NCI-H1694 treated with DMSO at 0.1 percent for 48 hours (cell line): ENCODE measurements at regions not wholly inside any gene's neighbourhood (a gene's known extent, or its start where the extent isn't known, plus 50 kb on each side); places are given as distances from the start of the nearest gene placed in this dataset.

Source experiments
- DNase-seq: peaks from one replicate; lab custom pipeline; 2025; lab: John Stamatoyannopoulos, UW

DNA sequence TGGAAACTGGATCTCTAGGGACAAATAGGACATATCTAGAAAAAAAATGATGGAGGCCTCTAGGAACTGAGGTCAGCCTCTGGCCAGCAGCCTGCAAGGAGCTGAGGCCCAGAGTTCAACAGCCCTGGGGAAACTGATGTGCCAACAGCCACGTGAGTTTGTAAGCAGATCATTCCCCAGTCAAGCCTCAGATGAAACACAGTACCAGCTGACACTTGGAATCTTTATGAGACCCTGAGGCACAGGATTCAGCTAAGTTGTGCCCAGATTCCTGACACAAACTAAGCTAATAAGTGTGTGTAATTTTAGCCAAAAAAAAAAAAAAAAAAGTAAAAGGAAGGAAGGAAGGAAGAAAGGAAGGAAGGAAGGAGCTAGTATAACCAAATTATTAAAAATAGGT is 1059.8 kb upstream of the MAP3K7 start:
- DNase-seq = no peak

DNA sequence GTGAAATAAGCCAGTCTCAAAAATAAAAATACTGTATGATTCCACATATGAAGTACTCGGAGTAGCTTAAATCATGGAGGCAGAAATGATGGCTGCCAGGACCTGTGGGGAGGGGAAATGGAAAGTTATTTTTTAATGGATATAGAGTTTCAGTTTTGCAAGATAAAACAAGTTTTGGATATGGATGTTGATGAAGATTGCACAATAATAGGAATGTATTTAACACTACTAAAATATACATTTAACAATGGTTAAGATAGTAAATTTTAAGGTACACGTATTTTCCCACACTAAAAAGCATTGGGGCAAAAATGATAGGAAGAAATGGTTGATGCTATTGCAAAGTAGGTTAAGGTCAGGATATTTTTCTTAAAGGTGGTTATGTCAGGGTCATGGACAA is 1058.9 kb upstream of the MAP3K7 start:
- no peak for DNase-seq

DNA sequence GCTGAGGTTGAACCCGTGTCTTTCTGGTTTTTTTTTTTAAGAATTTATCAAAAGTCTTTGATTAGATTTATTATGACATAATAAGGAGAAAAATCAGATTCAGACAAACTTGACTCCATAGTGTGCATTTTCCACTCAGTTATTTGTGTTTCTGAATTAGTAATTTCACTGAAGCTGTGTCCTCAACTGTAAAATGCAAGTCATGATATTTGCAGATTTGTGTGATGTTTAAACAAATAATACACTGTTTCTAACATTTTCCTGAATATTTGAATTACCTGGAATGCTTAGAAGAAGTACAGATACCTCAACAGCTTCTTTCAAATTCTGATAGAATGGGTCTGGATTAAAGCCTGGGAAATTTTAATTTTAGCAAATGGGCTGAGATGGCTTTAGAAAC is 1050.3 kb upstream of the MAP3K7 start:
- no peak for DNase-seq

DNA sequence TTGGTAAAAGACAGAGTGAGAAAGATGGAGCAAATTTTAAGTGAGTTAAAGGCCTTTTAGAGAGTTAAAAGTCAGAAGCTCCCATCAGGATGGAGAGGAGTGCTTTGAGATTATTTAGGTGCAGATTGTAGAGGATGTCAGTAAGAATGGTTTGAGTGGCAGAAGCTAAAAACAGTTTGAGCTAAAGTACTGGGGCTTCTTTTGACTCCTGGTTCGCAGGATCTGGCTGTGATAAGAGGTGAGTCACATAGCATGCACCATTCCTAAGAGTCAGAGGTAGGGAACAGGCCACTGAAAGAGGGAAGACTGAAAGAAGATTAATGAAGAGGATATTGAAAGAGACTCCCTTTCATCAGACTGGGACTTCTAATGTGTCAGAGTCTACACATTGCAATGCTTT is 1047.9 kb upstream of the MAP3K7 start:
- no peak for DNase-seq

DNA sequence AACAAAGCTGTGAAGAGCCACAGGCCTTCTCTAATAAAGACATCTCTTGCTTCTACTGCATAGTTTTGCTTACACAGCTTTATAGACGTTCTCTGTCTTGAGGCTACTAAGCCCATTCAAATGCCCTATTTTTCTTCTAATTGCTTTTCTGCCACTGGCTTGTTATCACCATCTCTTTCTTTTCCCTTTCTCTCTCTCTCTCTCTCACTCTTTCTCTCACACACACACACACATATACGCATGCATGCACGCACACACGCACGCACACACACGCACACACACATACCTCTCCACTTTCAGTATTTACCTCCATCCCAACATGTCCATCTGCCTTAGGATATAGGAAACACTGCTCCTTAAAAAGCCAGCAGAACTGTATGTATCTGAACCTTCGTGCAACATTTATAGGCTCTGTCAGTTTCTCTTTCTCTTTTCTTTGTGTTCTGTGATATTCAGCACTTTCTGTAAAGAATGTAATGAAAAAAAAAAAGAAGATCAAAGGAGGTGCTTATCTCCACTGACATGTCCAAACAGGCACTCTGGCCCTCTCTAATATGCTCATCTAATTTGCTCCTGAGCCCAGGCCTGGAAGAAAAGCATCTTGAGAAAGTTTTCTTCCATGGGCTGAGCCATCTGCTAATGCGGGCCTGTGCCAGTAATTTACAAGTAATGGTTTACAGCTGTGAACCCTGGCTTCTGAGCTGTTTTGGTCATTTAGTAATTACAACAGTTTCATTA is 1046.7 kb upstream of the MAP3K7 start:
- DNase-seq = no peak

DNA sequence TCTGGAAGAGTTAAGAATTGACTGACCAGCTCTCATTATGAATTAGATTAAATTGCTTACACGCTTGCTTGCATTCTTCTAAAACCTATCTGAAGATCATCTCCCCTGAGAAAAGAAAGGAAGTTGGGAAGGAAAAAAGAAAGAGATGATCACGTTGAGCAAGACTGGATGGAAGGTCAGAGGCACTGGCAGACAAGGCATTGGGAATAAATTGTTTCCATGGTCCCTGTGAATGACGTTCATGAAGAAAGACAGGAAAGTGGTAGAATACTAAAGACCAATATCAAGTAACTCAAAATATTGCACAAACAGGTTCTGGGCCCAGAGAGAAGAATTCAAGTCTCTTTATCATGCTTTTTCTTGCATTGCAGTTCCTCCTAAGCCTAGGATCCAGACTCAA is 1045.4 kb upstream of the MAP3K7 start:
- no peak for DNase-seq

DNA sequence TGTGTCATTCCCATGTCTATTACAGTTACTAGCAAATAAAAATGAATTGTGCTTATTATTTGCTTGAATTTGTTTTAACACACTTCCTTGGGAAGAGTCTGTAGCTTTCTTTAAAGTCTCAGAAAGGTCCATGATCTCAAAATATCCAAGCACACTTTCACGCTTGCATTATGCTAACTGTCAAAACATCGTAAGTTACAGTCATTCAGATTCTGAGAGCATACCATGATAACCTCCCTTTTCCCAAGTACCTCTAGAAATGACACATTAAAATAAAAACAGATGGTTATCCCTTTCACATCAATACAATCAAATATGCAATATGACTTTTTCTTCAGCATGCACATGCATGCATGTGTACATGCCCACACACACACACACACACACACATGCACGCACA is 1044.4 kb upstream of the MAP3K7 start:
- DNase-seq = no peak

DNA sequence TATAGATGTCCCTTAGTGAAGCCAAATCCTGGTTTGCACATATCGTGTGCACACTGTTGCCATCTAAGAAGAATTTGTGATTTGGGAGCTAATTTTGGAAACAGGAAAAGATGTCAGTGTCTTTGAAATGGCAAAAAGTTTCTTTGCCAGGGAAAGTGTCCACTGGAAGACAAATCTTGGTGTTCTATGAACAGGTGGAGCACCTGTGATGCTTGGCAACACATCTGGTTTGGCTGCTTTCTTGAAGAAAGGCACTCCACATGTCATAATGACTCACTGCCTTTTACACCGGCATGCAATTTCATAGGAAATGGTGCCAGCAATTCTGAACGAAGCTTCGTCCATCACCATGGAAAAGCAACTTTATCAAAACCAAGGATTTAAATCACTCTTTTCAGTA is 1040.0 kb upstream of the MAP3K7 start:
- DNase-seq = no peak

DNA sequence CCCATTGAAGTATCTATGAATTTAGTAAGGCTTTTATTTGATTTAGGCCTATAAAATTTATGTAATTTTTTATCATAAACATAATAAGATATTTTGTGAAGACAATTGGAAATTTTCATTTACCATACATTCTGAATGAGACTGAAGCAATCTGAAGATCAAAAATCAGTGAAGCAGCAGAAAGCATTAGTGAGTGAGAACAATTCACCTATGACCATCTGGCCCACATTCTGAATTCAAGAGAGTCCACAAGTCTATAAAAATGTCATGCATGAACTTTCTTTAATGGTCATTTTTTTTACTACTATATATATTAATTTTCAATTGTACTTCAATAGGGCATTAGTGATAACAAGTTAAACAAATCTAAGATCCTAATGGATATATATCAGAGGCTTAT is 1026.6 kb upstream of the MAP3K7 start:
- DNase-seq = no peak

DNA sequence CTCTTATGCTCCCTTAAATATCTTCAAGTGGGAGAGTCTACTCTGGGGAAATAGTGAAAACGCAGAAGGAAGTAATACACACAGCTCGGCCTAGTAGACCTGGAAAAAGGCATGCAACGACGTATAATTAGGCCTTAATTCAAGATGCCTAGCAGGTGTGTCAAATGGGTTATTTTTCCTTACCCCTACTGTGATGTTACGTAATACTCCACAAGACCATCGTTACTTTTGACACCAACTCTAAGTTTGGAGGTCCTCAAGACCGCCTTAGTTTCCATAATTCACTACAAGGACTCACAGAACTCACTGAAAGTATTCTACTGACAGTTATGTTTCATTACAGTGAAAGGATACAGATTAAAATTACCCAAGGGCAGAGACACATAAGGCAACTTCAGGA is 1024.3 kb upstream of the MAP3K7 start:
- no peak for DNase-seq

DNA sequence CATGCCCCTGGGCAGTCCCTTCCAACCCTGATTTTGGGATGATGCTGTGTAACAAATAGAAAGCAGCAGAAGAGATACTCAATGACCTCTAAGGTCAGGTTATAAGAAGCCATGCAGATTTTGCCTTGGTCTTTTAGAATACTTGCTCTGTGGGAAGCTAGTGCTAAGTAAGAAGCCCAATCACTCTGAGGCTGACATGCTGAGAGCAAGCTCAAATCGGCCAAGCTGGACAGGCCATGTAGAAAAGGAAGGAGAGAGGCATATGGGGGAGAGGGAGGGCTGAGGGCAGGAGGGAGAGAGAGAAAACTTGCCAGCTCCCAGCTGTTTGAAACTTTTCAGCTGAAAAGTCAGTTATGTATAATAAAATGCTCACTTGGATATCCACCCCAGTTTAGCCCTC is 1021.6 kb upstream of the MAP3K7 start:
- DNase-seq = no peak

DNA sequence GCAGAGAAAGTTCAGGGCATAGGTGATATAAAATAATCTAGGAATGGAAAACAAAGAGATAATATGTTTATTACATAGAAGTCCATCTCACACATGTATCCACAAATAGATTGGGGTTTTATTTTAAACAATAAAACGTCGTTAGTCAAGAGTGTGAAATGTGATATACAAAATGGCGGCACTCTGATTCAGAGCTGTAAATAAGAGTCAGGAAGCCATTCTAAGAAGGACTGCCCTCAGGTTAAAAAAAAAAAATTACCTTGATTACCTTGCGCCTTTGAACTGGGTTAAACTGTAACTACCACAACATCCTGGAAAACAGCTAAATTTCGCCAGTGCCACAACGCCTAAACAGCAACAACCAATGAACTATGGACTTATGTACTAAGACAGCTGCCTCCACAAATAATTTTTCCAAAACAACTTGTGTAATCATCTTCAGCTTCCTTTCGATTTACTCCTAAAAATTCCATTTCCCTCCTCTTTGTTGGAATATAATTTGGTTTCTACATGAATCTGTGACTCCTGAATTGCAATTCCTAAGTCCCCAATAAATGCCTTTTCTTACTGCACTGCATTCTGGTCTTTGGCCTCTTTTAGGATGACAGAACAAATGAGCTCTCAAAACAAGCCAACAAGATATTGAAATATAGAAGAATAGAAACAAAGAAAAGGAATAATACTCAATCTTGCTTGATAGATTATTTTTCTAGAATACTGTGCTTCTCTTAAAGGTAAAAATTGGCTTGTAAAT is 1019.5 kb upstream of the MAP3K7 start:
- no peak for DNase-seq

DNA sequence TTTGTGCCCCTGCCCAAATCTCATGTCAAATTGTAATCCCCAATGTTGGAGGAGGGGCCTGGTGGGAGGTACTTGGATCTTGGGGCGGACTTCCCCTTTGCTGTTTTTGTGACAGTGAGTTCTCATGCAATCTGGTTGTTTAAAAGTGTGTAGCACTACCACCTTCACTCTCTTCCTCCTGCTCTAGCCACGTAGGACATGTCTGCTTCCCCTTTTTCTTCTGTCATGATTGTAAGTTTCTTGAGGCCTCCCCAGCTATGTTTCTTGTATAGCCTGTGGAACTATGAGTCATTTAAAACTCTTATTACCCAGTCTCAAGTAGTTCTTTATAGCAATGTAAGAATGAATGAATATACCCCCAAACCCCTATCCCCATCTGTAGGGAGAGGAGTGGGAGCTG is 1013.7 kb upstream of the MAP3K7 start:
- no peak for DNase-seq

DNA sequence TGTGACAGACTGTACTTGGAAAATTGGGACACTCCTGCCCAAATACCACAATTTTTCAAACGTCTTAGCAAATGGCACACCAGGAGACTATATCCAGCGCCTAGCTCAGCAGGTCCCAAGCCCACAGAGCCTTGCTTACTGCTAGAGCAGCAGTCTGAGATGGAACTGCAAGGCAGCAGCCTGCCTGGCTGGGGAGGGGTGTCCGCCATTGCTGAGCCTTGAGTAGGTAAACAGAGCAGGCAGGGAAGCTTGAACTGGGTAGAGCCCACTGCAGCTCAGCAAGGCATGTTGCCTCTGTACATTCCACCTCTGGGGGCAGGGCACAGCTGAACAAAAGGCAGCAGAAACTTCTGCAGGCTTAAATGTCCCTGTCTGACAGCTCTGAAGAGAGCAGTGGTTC is 1003.3 kb upstream of the MAP3K7 start:
- DNase-seq = no peak

DNA sequence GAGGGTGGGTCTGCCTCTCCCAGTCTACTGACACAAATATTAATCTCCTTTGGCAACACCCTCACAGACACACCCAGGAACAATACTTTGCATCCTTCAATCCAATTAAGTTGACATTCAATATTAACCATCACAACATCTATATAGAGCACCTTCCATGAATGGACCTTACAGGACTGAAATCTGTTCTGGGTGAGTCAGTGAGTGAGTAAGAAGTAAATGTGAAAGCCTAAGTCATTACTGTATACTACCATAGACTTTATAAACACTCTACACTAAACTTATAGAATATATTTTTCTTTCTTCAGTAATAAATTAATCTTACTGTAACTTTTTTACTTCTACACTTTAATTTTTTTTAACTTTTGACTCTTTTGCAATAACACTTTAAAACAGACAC is 993.8 kb upstream of the MAP3K7 start:
- DNase-seq = no peak

DNA sequence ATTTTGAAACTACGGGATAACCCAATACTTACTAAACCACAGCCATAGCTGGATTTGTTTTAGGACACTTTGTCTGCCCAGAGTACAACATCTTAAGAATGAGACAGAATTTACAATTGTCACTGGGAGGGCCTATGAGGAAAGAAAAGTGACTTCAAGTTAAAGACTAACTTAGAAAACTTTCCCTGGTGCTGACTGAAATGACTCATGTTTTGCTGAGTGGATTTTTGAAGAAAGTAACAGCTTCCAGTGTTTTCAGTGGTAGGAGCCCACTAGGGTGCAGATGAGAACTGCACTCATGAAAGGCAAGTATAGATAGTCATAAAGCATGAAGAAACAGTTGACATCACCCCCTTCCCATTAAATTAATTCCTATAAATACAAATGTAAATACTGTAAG is 988.2 kb upstream of the MAP3K7 start:
- DNase-seq = no peak

DNA sequence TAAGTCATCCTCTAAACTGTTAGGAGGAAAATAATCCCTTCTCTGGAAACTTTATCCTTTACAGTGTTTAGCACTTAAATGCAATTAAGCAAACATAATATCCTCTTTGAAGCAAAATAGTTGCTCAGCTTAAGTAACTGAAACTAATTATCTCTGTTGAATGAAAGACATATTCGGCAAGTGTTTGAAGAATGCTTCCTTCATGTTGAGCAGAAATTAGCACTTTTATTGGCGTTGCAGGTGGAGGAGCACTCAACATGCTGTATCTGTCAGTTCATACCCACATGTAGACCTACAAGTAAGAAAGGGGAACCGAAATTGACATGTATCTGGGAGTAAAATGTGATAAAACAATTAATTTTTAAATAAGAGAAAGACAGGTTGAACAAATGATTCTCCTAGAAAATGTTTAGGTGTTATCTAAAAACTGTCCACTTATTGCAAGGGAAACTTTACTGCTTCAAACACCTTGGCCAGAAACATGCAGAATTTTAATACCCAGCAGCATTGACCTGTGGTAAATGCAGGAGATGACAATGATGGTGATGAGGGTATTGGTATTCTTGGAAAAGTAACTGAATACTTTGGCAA is 987.0 kb upstream of the MAP3K7 start:
- DNase-seq = no peak

DNA sequence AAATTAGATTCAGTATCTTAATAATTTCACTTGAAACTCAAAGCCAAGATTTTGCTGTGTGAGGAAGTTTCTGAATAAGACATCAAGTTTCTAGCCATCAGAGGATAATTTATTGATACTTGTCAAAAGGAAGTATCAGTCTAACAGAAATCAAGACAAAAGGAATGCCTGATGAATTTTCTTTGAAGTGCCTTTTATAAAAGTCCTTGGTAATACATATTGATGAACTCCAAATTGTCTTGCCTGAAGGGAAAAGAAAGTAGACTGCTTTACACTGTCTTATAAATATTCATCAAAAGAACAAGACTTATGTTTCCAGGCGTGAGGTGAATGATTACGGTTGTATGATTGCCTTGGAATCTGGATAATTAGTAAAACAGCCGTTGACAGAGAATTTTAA is 986.0 kb upstream of the MAP3K7 start:
- DNase-seq = no peak

DNA sequence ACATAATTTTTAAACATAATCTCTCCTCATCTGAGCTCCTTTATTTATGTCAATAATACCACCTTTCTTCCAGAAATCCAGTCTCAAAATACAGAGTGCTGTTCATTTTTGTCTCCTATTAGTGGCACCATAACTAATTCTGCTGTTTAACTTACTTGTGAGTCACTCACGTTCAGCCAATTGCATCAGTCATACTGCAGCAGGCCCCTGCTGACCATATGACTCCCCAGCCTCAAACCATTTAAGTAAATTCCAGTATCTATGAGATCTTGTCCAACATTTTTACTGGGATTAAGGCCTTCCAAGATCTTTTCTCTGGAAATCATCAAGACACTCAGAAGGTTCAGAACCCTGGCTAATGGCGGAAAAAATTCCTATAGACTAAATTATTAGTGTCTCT is 982.2 kb upstream of the MAP3K7 start:
- DNase-seq = no peak

DNA sequence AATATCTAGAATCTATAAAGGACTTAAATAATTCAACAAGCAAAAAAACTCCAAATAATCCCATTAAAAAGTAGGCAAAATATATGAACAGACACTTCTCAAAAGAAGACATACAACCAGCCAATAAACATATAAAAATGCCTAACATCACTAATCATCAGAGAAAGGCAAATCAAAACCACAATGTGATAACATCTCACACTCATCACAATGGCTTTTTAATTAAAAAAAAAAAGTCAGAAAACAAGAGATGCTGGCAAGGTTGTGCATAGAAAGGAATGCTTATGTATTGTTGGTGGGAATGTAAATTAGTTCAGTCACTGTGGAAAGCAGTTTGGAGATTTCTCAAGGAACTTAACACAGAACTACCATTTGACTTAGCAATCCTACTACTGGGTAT is 979.6 kb upstream of the MAP3K7 start:
- DNase-seq = no peak

DNA sequence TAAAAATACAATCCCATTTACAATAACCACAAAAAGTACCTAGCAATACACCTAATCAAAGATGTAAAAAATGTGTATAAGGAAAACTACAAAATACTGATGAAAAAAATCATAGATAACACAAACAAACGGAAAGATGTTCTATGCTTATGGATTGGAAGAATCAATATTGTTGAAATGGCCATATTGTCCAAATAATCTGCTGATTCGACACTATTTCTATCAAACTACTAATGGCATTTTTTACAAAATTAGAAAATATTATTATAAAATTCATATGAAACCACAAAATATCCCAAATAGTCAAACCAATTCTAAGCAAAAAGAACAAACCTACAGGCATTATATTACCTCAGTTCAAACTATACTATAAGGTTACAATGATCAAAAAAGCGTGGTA is 978.3 kb upstream of the MAP3K7 start:
- DNase-seq = no peak

DNA sequence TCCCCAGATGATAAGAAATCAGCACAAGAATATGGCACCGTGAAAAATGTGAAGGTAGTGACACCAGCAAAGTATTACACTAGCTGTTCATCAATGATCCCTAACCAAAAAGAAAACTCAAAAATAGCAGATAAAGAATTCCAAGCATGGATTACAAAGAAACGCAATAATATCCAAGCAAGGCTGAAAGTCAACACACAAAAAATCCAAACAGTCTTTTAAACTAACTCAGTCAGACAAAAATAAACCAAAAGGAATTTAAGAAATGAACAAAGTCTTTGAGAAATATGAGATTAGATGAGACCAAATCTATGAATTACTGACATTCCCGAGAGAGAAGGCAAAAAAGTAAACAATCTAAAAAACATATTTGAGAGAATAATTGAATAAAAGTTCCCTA is 976.1 kb upstream of the MAP3K7 start:
- no peak for DNase-seq

DNA sequence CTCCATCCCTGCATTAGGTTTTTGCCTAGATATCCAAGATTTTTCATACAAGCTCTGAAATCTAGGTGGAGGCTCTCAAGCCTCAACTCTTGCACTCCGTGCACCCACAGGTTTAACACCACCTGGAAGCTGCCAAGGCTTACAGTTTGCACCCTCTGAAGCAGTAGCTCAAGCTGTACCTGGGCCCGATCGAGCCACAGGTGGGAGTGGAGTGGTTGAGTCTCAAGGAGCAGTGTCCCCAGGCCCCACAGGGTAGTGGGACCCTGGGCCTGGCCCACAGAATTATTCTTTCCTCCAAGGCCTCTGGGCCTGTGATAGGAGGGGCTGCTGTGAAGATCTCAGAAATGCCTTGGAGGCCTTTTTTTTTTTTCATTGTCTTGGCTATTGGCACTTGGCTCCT is 973.5 kb upstream of the MAP3K7 start:
- no peak for DNase-seq

DNA sequence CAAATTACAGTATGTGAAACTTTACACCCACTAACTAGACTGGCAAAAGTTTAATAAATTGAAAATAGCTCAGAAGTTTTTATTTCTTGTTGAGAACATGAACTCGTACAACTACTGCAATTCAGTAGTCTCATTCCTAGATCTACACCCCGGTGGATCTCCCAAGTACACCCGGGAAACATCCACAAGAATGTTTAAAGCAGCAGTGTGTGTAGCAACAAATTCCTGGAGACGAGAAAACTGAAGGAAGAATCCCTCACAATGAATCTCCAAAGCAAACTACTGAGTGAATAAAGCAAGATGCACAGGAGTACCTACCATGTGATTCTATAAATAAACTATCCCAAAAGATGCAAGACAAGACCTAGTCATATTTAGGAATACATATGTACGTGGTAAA is 954.0 kb upstream of the MAP3K7 start:
- DNase-seq = no peak
